GM18519 (cell line): ENCODE measurements at regions not wholly inside any gene's neighbourhood (a gene's known extent, or its start where the extent isn't known, plus 50 kb on each side); places are given as distances from the start of the nearest gene placed in this dataset.

Source experiments
- ATAC-seq: cut with Tn5 transposase; IDR thresholded peaks from one replicate; pipeline ENCODE4 v1.9.1; 2021; ENCODE audit warnings: mild to moderate bottlenecking, moderate library complexity; ENCODE audit not compliant: unreplicated experiment, low FRiP score

DNA sequence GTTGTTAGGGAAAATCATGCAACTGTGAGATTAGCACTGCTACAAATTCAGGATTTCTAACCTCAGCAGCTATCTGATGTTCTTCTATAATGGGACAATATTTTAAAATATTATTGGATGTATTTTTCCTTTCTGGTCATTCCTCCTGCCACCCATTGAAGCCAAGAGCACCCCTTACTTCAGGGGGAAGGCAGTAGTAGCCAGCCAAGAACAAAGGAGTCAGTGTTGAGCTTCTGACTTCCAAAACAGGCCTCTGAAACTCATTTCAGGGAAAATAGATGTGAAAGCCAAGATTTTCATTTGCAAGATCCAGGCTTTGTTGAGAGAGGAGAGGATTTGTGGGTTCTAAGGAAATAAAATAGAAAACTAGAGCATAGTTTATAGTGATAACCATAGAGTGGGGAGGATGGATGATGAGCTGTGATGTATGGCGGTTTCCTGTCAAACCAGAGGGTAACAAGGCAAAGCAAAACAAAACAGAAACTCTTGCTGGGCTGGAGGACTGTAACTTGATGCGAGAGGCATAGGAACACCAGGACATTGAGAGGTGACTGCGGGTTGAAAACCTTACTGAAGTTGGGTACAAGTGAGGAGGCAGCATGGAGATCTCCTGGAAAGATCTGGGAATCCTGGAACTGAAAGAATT, 173.7 kb upstream of the LEF1 start:
- no peak for ATAC-seq

DNA sequence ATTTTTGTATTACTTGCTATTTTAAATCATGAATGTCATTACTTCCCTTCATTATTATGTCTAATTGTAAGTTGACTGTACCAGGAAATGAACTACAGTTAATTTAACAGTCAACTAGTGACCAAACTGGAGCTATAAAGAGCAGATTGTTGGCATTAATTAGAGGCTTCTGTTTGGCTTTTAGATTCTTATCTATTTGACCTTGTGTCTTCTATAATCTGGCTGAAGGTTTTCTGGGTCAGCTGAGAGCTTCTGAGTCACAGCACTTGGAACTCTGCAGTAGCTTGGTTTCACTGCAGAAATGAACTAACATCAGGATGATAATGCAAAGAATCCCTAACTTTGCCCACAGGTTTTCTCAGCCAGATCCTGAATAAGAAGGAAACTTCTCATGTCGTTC, 169.2 kb upstream of the LEF1 start:
- no peak for ATAC-seq

DNA sequence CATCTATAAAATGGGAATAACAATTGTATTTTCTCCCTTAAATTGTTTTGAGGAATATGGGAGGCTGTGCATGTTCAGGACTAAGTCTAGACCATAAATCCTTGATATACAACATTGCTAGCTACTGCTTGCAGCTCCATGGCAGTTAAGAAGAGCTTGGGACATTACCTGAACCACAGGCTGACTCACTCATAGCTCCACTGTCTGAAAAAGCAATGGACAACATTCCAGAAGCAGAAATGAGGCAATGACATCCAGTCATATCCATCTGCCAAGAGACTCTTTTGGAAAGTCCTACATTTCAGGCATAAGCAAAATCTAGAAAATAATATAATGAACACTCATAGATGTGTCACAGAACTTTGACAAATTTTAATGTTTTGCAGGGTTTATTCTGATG, 167.3 kb upstream of the LEF1 start:
- no peak for ATAC-seq

DNA sequence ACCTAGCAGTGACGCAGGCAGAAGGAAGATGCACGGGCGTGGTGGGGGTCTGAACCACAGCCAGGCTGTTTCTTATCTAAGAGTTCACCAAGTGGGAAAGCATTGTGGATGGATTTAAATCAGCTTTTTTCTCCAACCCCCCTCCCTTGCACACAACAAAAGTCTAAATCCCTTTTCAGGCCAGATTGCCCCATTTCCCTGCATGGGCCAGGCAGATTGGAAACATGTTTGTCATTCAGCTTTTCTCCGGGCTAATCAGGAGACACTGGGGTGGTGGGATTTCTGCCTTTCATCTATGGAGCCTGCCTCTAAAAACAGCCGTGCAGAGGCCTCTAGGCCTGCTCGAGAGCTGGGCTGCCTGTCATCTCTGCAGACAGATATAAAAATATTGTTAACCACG, 166.3 kb upstream of the LEF1 start:
- no peak for ATAC-seq

DNA sequence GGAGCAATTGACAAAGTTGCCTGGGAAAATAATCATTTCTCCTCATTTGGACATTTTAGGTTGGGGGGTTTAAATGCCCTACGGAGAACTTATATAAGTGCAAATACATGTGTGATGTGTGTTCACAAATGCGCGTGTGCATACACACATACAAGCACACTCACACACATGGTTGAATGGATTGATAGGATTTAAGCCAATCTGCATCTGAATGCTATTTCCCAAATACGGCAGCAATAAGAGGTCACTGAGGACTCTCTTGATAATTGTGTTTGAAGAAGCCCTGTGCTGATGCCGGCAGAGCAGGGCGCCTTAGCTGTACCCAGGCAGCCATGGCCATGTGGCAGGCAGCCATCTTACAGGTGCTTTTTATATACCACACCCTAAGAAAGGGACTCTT, 165.3 kb upstream of the LEF1 start:
- no peak for ATAC-seq

DNA sequence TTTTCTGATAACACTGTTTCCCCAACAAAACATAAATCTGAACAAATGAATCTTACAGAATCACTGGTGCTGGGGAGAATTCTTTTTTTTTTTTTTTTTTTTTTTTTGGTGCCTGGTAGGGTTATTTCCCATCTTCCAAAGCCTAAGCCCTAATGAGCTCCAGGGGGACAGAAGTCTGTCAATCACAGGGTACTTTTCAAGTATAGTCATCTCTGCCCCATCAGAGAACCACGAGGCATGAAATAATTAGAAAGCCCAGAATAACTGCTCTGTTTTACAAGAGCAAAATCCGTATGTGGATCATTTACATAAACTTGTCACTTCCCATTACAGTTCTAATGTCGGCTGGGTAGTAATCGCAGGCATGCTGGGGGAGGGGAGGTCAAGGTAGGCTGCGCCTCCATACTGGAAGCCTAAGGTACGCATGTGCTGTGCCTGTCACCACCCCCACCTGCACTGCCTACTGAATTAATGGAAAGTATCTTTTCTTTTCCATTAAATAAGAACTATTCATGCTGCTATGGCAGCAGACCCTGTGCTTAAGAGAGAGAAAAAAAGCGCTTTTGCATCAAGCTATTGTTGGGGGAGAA, 164.7 kb upstream of the LEF1 start:
- ATAC-seq, result no peak

DNA sequence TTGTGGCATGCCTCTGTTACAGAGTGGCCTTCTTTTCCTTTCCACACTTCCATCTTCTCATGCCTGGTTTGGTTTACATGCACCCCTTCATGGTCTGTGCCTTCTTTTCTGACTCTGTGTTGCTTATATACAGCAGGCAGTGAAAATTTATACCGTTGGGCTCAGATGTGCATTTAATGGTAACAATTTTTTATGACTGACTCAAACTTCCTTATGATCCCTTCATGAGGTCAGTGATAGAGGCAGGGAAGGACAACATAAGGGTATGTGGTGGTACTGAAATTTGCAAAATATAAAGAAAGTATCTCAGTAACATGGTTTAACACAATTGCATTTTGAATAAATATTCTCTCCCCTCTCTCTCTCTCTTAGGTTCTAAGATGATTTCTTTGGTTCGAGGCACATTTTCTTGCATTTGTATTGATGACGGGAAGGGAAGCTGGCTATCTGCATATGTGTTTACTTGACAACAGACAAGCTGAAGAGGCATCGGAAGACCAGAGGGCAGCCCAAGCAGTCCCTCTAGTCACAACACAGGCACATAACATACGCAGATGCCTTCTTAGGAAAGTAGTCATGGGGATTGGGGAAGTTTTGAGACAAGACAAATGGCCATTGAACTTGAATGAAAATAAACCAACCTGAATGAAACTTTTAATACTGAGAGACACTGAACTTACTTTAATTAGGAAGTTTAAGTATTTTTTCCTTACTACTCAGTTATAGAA, 163.3 kb upstream of the LEF1 start:
- ATAC-seq, result no peak

DNA sequence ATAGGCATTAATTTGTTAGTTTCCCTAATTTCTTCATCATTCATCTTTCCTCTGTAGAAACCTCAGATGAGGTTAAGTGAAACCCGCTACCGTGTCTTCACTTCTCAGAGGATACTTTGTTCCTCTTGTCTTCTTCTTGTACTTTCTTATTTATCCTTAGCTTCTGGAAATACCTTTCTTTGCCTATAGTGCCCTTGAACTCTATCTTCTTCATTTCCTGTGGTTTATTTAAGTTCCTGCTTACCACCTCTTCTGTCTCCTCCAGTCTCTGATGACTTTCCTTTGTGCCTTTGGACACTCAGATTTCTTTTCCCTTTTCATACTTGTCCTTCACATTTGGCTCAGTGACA, 159.6 kb upstream of the LEF1 start:
- ATAC-seq, result no peak

DNA sequence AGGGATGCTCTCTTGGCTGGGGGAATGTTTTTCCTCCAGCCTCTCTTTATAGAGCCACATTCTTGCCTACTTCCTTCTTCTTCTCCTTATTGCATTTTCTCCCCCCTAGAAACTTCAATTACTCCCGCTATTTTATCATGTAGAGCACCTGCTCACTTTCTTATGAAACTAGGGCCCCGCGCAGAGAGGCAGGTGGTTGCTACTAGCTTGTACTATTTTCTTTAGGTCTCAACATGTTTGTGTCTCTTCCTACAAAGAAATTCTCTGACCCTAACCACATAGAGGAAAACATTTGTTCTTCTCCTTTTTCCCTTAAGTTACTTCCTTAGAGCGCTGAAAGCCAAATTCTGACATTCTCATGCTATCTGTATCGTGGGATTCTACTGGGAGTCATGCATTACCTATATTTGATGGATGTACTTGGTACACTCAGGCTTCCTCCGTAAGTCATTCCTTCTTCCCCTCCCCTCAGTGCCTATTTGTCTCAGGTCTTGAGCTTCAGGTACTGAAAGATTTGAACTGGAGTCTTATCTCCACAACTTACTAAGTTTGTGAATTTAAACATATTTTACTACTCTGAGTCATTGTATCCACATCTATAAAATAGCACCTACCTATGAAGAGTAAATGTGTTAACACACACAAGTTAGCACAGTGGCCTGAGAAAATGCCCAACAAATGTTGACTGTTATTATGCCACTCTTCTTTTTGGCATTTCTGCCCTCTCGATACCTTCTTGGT, 159.1 kb upstream of the LEF1 start:
- ATAC-seq, result no peak

DNA sequence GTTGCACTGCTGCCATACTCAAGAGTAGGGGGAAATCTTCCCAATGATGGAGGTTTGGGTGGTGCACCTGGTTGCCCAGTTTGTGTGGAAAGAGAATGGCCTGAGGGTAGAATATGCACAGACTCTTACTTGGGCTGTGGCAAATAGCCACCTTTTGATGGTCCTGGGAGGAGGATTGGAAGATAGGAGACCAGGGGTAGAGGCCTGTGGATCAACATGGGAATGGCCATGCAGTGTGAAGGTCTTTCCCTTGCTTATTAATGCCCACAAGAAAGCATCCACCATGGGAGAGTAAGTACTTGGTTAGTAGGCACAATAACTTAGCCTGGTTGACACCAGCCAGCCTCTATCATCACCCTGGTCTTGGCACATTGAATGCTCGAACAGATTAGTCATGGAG, 156.8 kb upstream of the LEF1 start:
- ATAC-seq, result no peak

DNA sequence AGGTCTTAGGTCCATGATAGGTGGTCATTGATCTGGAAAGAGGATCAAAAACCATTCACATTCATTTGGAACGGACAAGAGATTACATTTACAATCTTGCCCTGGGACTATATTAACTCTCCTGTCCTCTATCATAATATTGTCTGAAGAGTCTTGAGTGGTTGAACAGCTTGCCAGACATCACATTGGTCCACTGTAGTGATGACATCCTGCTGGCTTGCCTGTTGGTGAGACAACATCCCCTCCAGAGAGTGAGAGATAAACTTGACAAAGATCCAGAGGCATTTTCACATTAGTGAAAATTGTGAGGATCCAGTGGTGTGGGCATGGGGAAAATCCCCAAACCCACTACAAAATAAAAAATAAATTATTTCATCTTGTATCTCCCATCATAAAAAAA, 155.7 kb upstream of the LEF1 start:
- ATAC-seq, result no peak

DNA sequence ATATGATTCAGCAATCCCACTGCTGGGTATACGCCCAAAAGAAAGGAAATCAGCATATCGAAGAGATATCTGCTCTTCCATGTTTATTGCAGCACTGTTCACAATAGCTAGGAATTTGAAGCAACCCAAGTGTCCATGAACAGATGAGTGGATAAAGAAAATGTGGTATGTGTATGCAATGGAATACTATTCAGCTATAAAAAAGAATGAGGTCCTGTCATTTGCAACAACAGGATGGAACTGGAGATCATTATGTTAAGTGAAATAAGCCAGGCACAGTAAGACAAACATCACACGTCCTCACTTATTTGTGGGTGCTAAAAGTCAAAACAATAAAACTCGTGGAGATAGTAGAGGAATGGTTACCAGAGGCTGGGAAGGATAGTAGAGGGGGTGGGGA, 153.8 kb upstream of the LEF1 start:
- ATAC-seq, result no peak

DNA sequence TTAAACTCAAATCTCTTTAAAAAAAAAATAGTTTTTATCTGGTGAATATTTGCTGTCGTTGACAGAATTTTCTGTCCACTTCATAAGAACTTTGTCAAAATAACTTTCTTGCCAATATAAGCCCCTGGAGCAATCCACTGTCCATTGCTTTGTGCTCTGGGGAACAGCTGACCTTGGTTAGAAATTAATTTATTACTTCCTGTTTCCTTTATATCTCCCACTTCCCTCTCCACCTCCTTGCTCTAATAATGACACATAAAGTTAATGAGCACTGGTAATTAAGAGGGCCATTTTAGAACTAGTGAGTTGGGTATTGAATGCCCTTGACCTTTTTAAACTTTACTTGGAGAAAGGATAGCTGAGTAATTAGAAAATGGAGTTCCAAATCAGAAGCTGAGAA, 151.3 kb upstream of the LEF1 start:
- ATAC-seq, result no peak

DNA sequence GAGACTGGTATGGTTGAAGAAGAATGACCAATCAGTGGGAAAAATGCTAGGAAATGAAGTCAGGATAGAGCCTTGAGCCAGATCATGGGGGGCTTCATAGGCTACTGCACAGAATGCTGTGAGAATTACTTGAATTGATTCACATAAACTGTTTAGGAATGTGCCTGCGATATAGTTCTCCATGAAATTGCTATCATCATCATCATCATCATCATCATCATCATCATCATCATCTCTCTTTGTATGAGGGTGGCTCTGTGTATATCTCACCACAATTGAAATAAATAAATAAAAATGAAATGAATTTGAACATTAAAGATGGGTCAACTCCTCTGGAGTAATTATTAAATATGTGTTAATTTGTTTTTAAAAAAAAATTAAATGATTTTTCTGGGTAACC, 148.6 kb upstream of the LEF1 start:
- ATAC-seq, result no peak

DNA sequence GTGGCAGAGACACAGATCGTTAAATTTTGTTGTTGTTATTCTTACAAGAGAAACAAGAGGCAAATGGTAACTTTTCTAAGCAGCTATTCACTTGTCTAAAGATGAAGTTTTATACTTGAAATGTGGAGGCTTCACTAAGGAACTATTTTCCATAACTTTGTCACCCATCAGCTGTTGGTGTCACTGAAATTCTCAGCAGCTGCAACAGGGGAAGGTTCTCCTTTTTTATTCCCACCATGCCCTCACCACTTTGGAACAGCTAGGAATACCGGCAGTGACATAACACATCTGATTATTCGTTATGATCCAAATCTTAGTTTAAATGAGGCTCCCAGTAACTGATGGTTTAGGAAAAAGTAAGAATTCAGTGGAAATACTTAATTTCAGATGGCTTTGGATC, 147.0 kb upstream of the LEF1 start:
- no peak for ATAC-seq

DNA sequence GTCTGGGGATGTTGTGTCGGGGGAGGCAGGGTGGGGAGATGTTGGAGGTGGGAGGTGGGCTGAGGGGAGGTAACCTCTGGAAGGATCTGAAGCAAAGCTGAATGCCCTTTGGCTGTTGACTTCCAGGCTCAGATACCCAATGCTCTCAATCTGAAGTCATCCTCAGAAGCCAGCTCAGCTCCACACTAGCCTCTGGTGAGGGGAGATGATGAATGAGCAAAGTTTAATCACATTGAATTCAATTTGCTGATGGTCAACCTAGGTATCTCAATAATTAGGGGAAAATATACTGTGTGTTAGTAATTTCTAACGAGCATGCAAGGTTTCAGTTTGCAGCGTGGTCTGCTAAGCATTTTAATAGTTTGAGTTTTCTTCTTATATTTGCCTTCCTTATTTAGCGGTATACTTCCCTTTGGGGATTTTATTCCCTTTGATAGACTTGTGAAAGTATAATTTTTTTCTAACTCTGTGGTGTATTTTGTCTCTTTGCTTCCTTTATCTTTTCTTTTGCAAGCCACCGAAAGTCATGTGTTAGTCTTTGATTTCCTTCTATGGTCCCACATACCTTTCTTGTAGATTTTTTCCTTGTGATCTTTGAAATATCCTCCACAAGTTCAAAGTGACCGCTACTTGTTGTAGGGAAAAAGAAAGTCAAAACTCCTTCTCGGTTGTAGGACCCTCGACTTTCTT, 146.3 kb upstream of the LEF1 start:
- no peak for ATAC-seq

DNA sequence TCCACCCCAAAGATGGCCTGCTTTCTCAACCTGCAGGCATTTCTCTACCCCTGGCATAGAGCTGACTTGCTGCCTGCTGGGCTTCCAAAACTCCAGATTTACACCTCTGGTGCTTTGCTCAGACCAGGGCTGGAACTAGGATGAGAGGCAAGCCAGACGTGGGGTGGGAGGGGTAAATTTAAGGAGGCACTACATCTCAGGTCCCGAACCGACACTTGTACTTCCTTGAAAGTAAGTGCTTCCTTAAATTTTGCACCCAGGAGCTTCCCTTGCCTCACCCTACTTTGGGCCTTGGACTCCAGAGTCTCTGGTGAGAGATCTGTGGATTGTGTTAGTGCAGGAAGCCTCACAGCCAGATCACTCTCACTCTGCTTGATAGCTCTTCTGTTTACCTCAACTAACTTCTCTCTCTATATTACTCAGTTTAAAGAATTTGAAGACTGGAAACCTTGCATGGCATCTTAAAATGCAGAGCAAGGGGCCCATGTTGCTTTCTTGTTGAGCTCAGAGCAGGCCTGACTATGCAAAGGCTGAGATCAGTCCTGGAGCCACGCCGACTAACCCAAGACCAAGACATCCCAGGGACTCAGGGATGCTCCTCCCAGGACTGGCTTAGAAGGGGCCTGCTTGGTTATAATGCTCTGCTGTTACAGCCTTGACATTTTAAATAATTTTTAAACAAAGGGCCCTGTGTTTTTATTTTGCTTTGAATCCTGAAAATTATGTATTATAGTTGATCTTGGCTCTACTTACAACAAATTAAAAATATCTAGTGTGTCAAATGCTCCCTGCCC, 145.0 kb upstream of the LEF1 start:
- ATAC-seq, result no peak

DNA sequence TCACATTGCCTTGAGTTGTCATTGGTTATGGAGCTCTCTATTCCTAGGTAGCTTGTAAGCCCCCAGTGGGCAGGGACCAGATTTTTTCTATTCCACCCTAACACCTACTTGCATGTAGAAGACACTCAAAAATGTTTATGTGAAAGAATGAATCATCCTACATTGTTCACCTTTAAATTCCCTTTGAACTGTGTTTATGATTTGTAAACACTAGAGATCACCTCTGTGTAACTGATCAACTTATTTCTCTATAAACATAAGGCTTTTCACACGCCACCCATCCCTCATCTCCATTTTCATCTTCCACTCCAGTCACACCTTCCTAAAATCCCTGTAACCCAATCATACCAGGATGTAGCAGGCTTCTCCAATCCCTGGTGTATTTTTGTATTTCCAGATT, 142.6 kb upstream of the LEF1 start:
- ATAC-seq, result no peak

DNA sequence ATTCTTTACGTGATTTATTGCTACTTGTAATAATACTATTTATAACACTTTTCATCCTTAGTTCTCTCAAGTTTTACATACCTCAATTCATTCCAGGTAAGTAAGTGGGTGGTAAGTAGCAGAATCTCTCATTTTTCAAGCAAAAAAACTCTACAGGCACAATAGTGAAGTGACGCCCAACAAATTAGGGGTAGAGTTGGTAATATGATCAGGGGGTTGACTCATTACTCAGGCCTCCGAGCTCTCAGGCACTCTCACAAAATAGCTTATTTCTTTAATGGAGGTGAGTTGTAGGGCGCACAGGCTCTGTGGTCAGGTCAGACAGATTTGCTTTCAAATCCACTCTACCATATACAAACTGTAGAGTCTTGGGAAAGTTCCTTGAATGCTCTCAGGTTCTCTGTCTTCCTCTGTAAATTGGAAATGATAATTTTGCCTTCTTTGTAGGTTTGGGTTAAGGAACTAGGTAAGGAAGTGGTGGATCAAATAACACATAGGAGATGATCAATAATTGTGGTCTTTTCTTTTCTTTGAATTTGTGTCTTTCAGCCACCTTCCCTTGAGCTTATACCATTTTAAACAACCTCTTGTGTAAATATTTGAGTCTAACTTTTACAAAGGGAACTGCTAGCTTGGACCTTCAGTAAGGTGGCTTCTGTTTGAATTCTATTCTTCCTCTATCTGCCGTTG, 134.9 kb upstream of the LEF1 start:
- no peak for ATAC-seq
